ENCODE measurements at regions not wholly inside any gene's neighbourhood (a gene's known extent, or its start where the extent isn't known, plus 50 kb on each side); places are given as distances from the start of the nearest gene placed in this dataset.
"Not testable (repeated sequence)": the region's sequence is repeated elsewhere in the genome, so short reads cannot be mapped to it uniquely, and the experiment has no call there.

DNA sequence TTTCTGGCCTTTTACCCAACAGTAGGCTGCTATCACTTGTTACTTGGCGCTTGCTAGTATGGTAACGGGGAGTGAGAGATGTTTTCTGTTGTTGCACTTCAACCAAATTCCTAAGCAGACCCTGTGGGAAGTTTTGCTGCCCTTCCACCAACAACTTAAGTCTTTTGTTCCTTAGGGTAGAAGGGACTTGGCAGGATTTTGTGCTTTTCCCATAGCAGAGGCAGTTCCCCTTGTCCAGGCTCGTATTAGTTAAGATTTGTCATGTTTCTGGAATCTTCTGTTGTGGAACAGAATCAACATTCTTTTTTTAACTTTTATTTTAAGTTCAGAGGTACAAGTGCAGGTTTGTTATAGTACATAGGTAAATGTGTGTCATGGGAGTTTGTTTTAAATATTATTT, 73.2 kb upstream of the SGIP1 start:
- no peak for DNase-seq (ENCODE audit: low read depth)

- no peak for DNase-seq (ENCODE audit: low read depth)
Measured at GRCh38 chr1:66462313-66462712, 71.6 kb upstream of the SGIP1 start.

DNA sequence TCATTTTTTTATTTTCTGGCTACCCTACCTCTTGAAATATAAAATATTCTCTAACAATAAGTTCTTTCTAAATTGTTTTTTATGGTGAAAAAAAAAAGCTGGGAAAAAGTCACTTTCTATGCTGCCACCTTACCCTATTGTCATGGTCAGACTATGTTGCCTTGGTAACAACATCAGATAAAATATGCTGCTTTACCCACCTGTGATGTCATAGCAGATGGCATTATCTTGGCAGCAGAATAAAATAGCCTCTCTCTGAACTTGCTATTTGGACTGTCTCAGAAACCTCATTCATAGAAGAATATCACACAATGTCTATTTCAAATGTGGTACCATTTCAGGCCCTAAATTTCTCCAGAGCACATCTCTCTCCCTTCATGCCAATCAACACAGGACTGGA, 69.6 kb upstream of the SGIP1 start:
- DNase-seq (ENCODE audit: low read depth): no peak

GRCh38 chr1:66464802-66465201, 69.2 kb upstream of the SGIP1 start:
- DNase-seq (ENCODE audit: low read depth): no peak

DNA sequence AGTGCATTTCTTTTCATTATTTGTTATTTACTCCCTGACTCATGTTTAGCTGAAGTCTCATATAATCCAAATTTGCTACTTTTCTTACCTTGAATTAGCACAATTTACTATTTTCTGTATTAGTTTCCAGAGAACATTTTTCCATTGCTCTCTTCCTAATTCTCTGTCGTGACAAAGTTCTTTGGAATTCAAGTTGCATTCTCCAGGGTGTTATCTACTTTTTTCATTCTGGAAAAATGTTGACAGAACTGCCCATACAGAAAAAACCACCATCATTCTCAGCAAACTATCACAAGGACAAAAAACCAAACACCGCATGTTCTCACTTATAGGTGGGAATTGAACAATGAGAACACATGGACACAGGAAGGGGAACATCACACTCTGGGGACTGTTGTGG, 67.3 kb upstream of the SGIP1 start:
- DNase-seq (ENCODE audit: low read depth): not testable (repeated sequence)

GRCh38 chr1:66468722-66469121, 65.2 kb upstream of the SGIP1 start:
- no peak for DNase-seq (ENCODE audit: low read depth)

DNA sequence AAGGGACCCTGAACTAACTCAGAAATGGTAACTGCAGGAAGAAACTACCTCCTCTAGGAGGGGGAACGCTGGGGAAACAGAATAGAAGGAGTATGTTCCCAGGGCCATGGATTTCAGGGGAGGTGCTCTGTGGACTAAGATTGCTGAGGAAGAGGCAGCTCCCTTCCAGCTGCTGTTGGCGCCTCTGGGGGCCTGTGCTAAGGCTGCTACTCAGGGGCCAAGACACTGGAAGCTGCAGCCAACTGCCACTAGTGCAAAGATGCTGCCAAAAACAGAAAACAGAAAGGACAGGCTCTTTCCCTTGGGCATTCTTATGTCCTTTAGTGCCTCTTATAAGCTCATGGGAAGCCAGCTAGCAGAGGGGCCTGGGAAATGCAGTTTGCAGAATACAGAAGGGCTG, 58.0 kb upstream of the SGIP1 start:
- DNase-seq (ENCODE audit: low read depth): no peak

DNA sequence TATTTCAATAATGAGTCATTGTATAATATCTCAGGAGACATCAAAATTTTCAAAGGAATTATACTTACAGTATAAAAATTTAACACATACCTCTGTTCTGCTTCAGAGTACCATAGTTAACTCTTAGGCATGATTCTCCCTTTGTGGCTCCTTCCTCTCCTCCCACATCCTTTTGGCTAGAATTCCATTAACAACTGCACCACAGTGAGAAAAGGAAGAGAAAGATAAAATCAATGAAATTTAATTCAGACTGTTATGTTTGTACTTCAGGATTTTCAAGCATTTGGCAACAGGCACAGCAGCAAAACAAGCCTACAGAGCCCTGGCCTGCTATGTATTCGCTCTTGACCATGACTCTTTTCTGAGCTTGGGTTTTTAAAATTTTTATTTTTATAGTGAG, 57.2 kb upstream of the SGIP1 start:
- DNase-seq (ENCODE audit: low read depth): no peak

DNA sequence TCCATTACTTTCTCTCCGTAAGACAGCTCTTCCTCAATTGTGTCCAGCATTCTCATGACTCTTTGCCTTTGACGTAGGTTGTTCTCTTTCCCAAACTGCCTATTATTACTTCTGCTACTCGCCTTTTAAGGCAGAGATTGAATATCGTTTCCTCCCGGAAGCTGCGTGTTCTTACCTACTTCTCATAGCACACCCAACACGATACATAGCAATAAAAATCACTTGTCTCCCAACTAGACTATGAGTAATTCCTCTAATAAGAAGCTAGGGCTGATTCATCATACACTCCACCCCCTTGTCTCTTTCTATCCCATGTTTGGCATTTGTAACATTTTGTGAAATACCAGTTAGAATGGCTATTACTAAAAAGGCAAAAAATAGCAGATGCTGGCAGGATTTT, 55.8 kb upstream of the SGIP1 start:
- no peak for DNase-seq (ENCODE audit: low read depth)

DNA sequence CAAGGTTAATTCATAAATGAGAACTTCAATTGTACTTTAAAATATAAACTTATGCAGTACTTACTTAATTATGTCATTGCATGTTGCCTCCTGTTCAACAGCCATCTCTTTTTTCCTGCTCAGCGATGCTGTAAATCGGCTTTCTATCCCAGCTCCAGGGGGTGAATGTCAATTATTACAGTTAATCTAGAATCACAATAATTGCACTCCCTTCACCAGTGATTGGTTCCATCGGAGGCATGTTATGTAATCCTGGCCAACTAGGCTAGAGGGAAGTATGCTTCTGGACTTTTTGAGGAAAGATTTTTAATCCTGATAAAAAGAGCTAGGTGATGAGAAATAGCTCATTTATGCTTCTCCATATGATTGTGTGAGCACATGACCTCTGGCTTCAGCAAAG, 53.8 kb upstream of the SGIP1 start:
- DNase-seq (ENCODE audit: low read depth): no peak

GRCh38 chr1:66481215-66481614, 52.7 kb upstream of the SGIP1 start:
- not testable (repeated sequence) for DNase-seq (ENCODE audit: low read depth)

Data from T follicular helper cell (primary cell).